ENCODE measurements at regions not wholly inside any gene's neighbourhood (a gene's known extent, or its start where the extent isn't known, plus 50 kb on each side); places are given as distances from the start of the nearest gene placed in this dataset.
A peak's percentile ranks its signal among the peaks of the same experiment; 100 is the strongest.
"Not testable (repeated sequence)": the region's sequence is repeated elsewhere in the genome, so short reads cannot be mapped to it uniquely, and the experiment has no call there.

DNA sequence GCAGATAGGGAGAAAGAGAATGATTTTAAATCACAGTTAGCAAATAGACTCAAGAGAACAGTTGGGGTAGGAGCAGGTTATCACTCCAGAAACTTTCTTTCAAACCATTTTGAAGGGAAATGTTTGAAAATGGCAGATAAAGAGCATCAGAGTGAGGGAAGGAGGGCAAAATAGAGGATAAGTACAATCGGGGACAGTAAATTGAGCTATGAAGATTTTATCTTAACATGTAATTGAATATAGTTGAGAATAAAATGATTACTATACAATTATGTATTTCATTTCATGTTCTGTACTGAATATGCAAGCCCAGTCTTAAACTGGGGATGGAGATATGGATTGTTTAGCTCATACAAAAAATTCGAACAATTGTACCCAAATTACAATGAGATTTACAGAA, 54.0 kb downstream of the MAP10 start:
- H3K27me3 Mint-ChIP-seq, result no peaks in the 10 kb centered on the region
- H3K36me3 Mint-ChIP-seq (ENCODE audit: low read depth), result no peaks in the 10 kb centered on the region
- H3K4me1 Mint-ChIP-seq, result no peaks in the 10 kb centered on the region
- ATAC-seq (no peak), DNase-seq (no peak)
- no peak overlapping the region for H3K4me3 Mint-ChIP-seq
- no peaks in the 10 kb centered on the region for H3K9me3 Mint-ChIP-seq
- H3K27ac Mint-ChIP-seq, result no peak overlapping the region

DNA sequence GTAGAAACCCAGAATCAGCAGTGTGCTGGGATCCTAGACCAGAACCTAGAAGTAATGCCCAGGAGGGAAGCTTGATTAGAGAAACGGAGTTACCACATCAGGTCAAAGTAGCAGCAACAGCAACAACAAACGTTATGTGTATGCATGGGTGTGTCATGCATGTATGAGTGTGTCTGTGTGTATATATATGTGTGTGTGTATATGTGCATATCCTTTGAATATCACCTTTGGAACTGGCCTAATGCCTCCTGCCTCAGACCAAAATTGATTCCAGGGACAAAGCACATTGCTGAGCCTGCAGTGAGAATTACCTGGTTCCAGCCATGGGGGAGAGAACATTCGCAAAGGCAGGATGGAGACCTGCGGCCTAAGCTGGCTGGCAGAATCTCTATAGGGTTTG, 55.9 kb downstream of the MAP10 start:
- no peak for DNase-seq
- H3K4me1 Mint-ChIP-seq, result no peaks in the 10 kb centered on the region
- no peaks in the 10 kb centered on the region for H3K36me3 Mint-ChIP-seq (ENCODE audit: low read depth)

DNA sequence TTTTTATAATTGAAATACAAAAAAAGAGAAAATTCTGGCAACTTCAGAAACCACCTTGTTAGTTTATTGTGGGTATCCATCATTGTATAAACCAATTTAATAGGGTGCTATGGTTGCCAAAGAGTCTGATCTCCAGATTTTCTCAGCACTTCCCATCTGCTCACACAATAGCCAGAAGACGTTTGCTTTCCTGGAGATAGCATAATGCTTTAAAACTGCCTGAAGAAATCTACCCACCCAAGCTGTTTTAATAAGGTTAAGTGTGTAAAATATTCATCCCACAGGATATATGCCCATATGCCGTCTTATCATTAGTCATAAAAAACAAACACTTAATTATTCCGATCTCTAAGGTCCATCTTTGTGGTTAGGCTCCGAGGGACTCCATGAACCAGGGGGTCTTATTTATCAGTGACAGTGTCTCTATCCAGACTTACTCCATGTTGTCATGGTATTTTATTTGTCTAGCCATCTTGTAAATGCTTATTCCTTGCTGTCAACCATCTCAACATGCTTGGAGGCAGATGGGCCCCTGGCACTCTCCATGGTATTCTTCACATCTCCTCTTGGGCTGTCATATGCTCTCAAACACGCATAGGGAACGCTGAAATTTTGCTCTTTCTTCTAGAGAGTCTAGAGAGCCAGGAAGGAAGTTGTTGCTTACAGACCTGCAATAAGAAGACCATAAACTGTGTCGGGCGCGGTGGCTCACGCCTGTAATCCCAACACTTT, 58.5 kb downstream of the MAP10 start:
- H3K4me1 Mint-ChIP-seq, result no peaks in the 10 kb centered on the region
- no peak overlapping the region for H3K4me3 Mint-ChIP-seq
- no peaks in the 10 kb centered on the region for H3K9me3 Mint-ChIP-seq
- ATAC-seq (no peak), DNase-seq (no peak)
- H3K27me3 Mint-ChIP-seq, result no peaks in the 10 kb centered on the region
- no peaks in the 10 kb centered on the region for H3K36me3 Mint-ChIP-seq (ENCODE audit: low read depth)
- H3K27ac Mint-ChIP-seq, result no peak overlapping the region

More for the DNA sequence above, 55.9 kb downstream of the MAP10 start:
- no peaks in the 10 kb centered on the region for H3K9me3 Mint-ChIP-seq
- H3K27ac Mint-ChIP-seq, result no peak overlapping the region
- H3K27me3 Mint-ChIP-seq, result no peaks in the 10 kb centered on the region
- no peak for ATAC-seq
- H3K4me3 Mint-ChIP-seq, result no peak overlapping the region

DNA sequence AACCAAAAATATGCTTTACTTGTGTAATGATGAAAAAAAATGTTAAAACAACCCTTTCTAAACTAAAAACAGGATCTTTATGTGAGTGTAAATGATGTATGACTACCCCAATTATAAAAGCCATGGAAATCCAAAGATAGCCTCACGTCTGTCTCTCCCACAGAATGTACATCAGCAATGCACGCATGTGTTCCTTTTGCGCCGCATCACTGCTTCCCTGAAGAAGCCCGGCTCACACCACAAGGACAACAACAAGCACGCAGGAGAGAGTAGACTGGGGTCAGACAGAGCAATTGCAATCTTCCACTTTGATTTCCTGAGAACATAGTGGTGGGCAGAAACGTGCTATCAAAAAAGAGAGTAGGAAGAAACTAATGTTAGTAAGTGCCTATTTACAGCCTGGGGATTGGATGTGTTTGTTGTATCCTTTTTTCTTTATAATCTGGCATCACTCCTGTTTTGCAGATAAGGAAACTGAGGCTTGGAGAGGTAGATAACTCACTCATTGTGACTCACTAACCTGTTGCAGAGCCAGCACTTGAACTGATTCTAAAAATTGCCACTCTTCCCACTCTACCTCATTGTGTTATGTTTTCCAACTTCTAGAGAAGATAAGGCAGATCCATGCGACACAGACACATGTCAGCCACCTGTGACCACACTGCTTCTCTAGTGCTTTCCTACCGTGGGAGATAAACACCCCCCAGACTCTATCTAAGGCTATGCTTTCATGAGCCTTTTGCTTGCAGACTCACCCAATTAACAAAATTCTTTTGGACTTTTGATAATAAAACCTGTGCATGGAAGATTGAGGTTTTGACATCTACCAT, 60.1 kb downstream of the MAP10 start:
- no peak for ATAC-seq
- DNase-seq, result no peak
- H3K27ac Mint-ChIP-seq, result no peak overlapping the region
- no peaks in the 10 kb centered on the region for H3K36me3 Mint-ChIP-seq (ENCODE audit: low read depth)
- no peaks in the 10 kb centered on the region for H3K9me3 Mint-ChIP-seq
- H3K4me1 Mint-ChIP-seq, result peaks cover 2% of the 10 kb centered on the region
- H3K27me3 Mint-ChIP-seq, result peaks cover 1% of the 10 kb centered on the region
- H3K4me3 Mint-ChIP-seq, result no peak overlapping the region

DNA sequence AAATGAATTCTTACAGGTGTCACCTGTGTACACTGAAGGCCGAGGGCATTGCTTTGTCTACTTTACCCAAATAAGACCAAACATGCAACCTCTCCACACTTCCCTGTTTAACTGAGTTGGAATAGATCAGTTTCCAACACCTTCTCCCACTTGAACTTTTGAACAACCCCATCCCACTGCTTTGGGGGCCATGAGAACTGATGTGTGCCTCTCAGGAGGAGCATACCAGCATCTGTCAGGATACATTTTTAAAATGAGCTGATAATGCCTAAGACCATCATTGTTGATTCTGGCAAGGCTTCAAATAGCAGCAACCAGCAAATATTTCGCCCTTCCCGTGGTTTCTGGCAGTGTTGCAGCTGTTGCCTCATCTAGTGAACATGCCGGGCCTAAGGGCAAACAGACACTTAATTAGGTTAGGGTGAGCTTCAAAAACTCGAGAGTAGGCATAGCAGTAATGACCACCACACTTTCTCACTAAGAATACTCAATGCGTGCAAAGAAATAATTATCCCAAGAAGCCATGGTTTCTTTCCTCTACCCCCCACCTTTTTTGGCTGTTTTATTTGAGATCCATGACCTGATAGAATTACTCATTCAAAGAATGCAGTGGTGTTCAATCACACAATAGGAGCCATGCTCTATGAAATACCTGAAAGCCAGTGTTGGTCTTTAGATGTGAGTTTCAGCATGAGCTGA, 63.7 kb downstream of the MAP10 start:
- H3K27me3 Mint-ChIP-seq, result peaks cover 1% of the 10 kb centered on the region
- no peaks in the 10 kb centered on the region for H3K9me3 Mint-ChIP-seq
- ATAC-seq, result no peak
- H3K4me1 Mint-ChIP-seq, result peaks cover 10% of the 10 kb centered on the region
- H3K27ac Mint-ChIP-seq, result no peak overlapping the region
- no peaks in the 10 kb centered on the region for H3K36me3 Mint-ChIP-seq (ENCODE audit: low read depth)
- no peak overlapping the region for H3K4me3 Mint-ChIP-seq
- DNase-seq, result no peak

DNA sequence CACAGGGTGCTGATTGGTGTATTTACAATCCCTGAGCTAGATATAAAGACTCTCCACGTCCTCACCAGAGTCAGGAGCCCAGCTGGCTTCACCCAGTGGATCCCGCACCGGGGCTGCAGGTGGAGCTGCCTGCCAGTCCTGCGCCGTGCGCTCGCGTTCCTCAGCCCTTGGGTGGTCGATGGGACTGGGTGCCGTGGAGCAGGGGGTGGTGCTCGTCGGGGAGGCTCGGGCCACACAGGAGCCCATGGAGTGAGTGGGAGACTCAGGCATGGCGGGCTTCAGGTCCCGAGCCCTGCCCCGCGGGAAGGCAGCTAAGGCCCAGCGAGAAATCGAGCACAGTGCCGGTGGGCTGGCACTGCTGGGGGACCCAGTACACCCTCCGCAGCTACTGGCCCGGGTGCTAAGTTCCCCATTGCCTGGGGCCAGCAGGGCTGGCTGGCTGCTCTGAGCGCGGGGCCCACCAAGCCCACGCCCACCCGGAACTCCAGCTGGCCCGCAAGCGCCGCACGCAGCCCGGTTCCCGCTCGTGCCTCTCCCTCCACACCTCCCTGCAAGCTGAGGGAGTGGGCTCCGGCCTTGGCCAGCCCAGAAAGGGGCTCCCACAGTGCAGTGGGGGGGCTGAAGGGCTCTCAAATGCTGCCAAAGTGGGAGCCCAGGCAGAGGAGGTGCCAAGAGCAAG, 66.2 kb downstream of the MAP10 start:
- not testable (repeated sequence) for ATAC-seq; H3K36me3 Mint-ChIP-seq (ENCODE audit: low read depth)

DNA sequence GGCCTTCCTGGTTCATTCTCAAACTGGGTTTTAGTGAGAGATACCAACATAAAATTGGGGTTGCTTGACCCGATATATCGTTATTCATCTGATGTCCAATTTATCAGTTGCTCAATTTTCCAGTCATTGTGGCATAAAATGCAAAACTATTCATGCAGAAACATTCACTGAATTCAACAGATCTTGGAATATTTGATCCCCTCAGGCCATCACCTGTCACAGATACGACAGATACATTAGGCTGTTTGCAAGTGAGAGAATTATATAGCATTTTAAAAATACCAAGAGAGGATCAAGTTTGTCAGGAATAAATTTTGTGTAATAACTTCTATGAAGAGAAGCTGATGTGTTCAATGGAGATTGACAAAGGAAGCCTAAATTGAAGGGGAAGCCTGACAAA, 67.1 kb downstream of the MAP10 start:
- H3K9me3 Mint-ChIP-seq, result no peaks in the 10 kb centered on the region
- no peaks in the 10 kb centered on the region for H3K36me3 Mint-ChIP-seq (ENCODE audit: low read depth)
- ATAC-seq (no peak), DNase-seq (no peak)
- no peak overlapping the region for H3K27ac Mint-ChIP-seq
- H3K4me1 Mint-ChIP-seq, result peaks cover 23% of the 10 kb centered on the region
- H3K27me3 Mint-ChIP-seq, result peaks cover 1% of the 10 kb centered on the region
- H3K4me3 Mint-ChIP-seq, result no peak overlapping the region

More for the DNA sequence above, 66.2 kb downstream of the MAP10 start:
- not testable (repeated sequence) for H3K27me3 Mint-ChIP-seq, H3K9me3 Mint-ChIP-seq, DNase-seq, H3K4me3 Mint-ChIP-seq, H3K27ac Mint-ChIP-seq
- peaks cover 15% of the 10 kb centered on the region for H3K4me1 Mint-ChIP-seq

DNA sequence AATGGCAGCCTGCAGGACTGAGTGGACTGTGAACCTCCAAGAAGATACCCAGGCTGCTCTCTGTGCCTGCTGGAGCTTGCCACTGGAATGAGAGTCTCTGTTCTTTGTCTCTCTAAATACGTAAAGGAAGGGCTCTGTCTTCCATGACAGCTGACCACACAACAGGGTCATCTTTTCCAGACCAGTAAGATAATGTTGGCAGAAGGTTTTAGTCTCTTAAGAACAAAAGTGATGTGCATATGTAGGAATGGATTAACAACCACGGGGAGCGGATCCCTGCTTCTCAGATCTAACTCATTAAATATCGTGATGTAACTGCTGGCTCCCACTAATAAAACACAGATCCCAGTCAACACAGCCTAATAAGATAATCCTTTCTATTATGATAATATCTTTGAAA, 67.5 kb downstream of the MAP10 start:
- H3K27me3 Mint-ChIP-seq, result peaks cover 1% of the 10 kb centered on the region
- peaks cover 28% of the 10 kb centered on the region for H3K4me1 Mint-ChIP-seq
- H3K36me3 Mint-ChIP-seq (ENCODE audit: low read depth), result no peaks in the 10 kb centered on the region
- peaks cover 2% of the 10 kb centered on the region for H3K9me3 Mint-ChIP-seq
- no peak overlapping the region for H3K4me3 Mint-ChIP-seq
- H3K27ac Mint-ChIP-seq, result no peak overlapping the region
- ATAC-seq, result no peak
- DNase-seq, result no peak

DNA sequence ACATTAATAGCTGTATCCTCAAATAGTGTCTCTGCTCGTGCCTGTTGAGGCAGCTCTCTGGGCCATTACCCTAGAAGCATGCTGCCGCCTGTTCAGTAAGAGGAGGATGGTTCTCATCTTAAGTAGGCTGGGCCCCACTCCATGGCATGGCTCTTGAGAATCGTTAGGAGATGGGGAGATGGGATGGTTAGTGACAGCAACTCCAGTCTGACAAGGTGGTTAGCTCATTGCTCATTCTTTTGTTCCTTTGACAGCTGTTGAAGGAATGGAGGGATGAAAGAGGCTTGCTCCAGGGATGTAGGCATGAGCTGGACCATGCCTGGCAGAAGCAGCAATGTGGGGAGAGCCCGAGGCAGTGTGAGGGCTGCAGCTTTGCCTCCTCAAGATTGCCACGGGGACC, 68.2 kb downstream of the MAP10 start:
- Mint-ChIP-seq H3K36me3 (ENCODE audit: low read depth) (no peaks in the 10 kb centered on the region), H3K27ac (no peak overlapping the region), H3K4me1 (peaks cover 31% of the 10 kb centered on the region), H3K9me3 (peaks cover 3% of the 10 kb centered on the region), H3K4me3 (no peak overlapping the region), H3K27me3 (peaks cover 1% of the 10 kb centered on the region)
- ATAC-seq, result no peak
- DNase-seq, result no peak

DNA sequence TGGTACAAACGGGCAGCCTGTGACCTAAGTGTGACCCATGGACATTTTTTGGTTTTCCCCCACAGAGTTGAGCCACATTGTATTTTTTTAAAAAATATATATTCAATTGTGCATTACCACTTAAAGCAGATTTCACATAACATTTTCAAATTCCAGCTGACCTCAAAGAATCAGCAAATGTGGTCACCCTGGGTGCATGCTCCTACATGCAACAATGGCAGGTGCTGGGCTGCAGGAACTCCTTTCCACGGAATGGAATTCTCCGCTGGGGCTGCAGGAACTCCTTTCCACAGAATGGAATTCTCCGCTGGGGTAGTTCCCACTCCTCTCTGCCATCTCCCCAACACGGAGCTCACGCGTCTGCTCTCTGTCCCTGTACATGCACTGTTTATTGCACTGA, 68.7 kb downstream of the MAP10 start:
- DNase-seq (no peak), ATAC-seq (no peak)
- H3K36me3 Mint-ChIP-seq (ENCODE audit: low read depth), result no peaks in the 10 kb centered on the region
- peaks cover 31% of the 10 kb centered on the region for H3K4me1 Mint-ChIP-seq
- peaks cover 3% of the 10 kb centered on the region for H3K9me3 Mint-ChIP-seq
- no peak overlapping the region for H3K27ac Mint-ChIP-seq
- no peak overlapping the region for H3K4me3 Mint-ChIP-seq
- peaks cover 1% of the 10 kb centered on the region for H3K27me3 Mint-ChIP-seq

DNA sequence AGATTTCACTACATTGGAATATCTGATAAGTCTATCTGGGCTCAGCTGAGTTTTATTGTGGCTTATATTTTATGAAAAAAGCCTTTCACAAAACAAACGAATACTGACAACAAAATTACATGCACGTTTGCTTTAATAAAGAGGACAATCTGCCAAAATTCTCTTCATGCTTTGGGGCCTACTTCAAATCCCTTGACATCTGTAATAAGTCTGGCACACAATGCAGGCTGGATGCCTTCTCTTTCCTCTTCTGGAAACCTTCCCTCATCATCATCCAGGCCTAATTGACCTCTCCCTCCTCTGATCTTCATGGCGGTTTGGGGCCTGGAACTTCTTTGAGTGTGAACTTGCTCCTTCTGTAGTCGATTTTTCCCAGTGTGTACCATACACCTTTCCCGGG, 70.3 kb downstream of the MAP10 start:
- ATAC-seq (no peak), DNase-seq (no peak)
- Mint-ChIP-seq H3K27me3 (no peaks in the 10 kb centered on the region), H3K36me3 (ENCODE audit: low read depth) (no peaks in the 10 kb centered on the region), H3K9me3 (peaks cover 3% of the 10 kb centered on the region), H3K4me1 (peaks cover 27% of the 10 kb centered on the region), H3K4me3 (no peak overlapping the region), H3K27ac (no peak overlapping the region)

DNA sequence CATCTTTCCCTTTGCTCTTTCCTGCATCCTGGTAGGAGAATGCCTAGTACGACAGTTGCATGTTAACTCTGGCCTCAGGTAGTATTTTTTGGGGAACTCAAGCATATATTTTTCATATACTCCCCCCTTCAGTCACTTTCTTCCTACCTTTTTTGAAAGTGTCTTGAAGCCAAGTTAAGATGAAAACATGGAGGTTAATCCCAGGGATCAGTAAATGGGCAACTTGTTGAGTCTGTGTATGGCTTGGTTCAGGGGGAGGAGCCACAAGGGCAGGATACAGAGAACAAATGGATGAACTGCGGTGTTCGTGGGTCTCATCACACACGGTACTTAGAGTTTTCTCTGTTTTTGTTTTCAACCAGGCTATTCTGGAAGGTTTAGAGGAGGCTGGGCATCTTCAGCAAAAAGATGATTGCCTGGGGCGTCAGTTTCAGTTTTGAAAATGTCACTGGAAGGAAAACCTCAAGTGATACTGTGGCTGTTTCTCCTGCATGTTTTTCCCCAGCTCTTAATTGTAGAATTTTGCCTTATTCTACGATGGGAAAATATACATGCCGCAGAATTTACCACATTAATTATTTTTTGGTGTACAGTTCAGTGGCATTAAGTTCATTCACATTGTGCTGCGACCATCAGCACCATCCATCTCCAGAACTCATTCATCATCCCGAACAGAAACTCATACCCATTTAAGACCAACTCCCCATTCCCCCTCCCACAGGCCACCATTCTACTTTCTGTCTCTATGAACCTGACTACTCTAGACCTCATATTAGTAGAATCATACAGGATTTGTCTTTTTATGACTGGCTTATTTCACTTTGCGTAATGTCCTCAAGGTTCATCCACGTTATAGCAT, 71.5 kb downstream of the MAP10 start:
- Mint-ChIP-seq H3K27me3 (no peaks in the 10 kb centered on the region), H3K36me3 (ENCODE audit: low read depth) (no peaks in the 10 kb centered on the region), H3K27ac (peak overlapping the region; percentile 79), H3K9me3 (peaks cover 3% of the 10 kb centered on the region), H3K4me3 (peak overlapping the region; percentile 52), H3K4me1 (peaks cover 21% of the 10 kb centered on the region)
- DNase-seq, result peak; percentile 12
- peak; percentile 83 for ATAC-seq

DNA sequence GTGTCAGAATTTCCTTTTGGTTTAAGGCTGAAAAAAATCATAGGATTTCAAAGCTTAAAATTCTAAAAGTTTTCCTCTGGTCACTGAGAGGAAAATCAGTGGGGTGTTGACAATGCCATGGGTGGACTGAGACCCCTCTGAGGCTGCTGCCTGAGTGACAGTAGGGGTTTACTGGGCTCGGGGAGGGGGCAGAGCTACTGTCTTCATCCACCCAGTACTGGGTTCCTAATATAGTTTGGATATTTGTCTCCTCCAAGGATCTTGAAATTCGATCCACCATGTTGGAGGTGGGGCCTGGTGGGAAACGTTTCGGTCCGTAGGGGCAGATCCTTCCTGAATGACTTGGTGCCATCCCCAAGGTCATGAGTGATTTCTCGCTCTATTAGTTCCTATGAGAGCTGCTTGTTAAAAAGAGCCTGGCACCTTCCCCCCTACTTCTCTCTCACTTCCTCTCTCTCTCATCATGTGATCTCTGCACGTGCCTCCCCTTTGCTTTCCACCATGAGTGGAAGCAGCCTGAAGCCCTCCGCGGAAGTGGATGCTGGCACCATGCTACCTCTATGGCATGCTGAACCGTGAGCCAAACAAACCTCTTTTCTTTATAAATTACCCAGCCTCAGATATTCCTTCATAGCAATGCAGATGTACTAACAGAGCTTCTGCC, 72.3 kb downstream of the MAP10 start:
- Mint-ChIP-seq H3K27me3 (no peaks in the 10 kb centered on the region), H3K4me1 (peaks cover 21% of the 10 kb centered on the region), H3K9me3 (peaks cover 3% of the 10 kb centered on the region), H3K27ac (peak overlapping the region; percentile 79), H3K4me3 (peak overlapping the region; percentile 52), H3K36me3 (ENCODE audit: low read depth) (no peaks in the 10 kb centered on the region)
- DNase-seq (no peak), ATAC-seq (peak; percentile 25)
